H9 (cell line): ENCODE measurements at regions not wholly inside any gene's neighbourhood (a gene's known extent, or its start where the extent isn't known, plus 50 kb on each side); places are given as distances from the start of the nearest gene placed in this dataset.

Source experiments
- DNase-seq: peaks from one replicate; pipeline ENCODE4 v3.0.0-alpha.2; 2017
- H2AFZ ChIP-seq: one replicate; pipeline ENCODE4 v1.6.1; 2013; ENCODE audit warnings: mild to moderate bottlenecking, low read length, control low read depth, moderate library complexity
- H2AK5ac ChIP-seq: 2 replicates; pipeline ENCODE4 v1.6.1; 2013; ENCODE audit warnings: low read length, control low read depth, mixed read lengths; ENCODE audit not compliant: insufficient read length
- H2BK120ac ChIP-seq: one replicate; pipeline ENCODE4 v1.6.1; 2013; ENCODE audit warnings: low read depth, mild to moderate bottlenecking, low read length, control low read depth, inconsistent platforms; ENCODE audit not compliant: poor library complexity, severe bottlenecking
- H2BK12ac ChIP-seq: 2 replicates; pipeline ENCODE4 v1.6.1; 2013; ENCODE audit warnings: low read length, control low read depth, mixed read lengths, low read depth; ENCODE audit not compliant: insufficient read length
- H2BK15ac ChIP-seq: 2 replicates; pipeline ENCODE4 v1.6.1; 2013; ENCODE audit warnings: low read depth, low read length, control low read depth
- H2BK20ac ChIP-seq: one replicate; pipeline ENCODE4 v1.6.1; 2013; ENCODE audit warnings: low read depth, mild to moderate bottlenecking, low read length, control low read depth, inconsistent platforms; ENCODE audit not compliant: poor library complexity, severe bottlenecking
- H2BK5ac ChIP-seq: 2 replicates; pipeline ENCODE4 v1.6.1; 2013; ENCODE audit warnings: low read length, control low read depth, mixed read lengths; ENCODE audit not compliant: insufficient read length
- H3K14ac ChIP-seq: 2 replicates; pipeline ENCODE4 v1.6.1; 2013; ENCODE audit warnings: low read length, control low read depth; ENCODE audit not compliant: insufficient read depth
- H3K18ac ChIP-seq: 2 replicates; pipeline ENCODE4 v1.6.1; 2013; ENCODE audit warnings: low read depth, mild to moderate bottlenecking, mixed read lengths, low read length, control low read depth; ENCODE audit not compliant: insufficient read length
- H3K23ac ChIP-seq: 2 replicates; pipeline ENCODE4 v1.6.1; 2013; ENCODE audit warnings: low read length, control low read depth, mixed read lengths, low read depth; ENCODE audit not compliant: insufficient read length
- H3K23me2 ChIP-seq: 2 replicates; pipeline ENCODE4 v1.6.1; 2013; ENCODE audit warnings: low read depth, mild to moderate bottlenecking, mixed read lengths, low read length, control low read depth; ENCODE audit not compliant: insufficient read length, poor library complexity, severe bottlenecking
- H3K27ac ChIP-seq: 2 replicates; pipeline ENCODE4 v1.5.1; 2013; ENCODE audit warnings: low read length, control low read depth, mixed read lengths, low read depth; ENCODE audit not compliant: insufficient read length
- H3K27me3 ChIP-seq: 2 replicates; pipeline ENCODE4 v1.6.1; 2013; ENCODE audit warnings: low read length, control low read depth, inconsistent platforms; ENCODE audit not compliant: insufficient read depth
- H3K4ac ChIP-seq: 2 replicates; pipeline ENCODE4 v1.6.1; 2013; ENCODE audit warnings: low read depth, mild to moderate bottlenecking, control low read depth, inconsistent platforms, low read length, moderate library complexity
- H3K4me1 ChIP-seq: 2 replicates; pipeline ENCODE4 v1.6.1; 2013; ENCODE audit warnings: low read length, control low read depth, inconsistent platforms; ENCODE audit not compliant: insufficient read depth
- H3K4me2 ChIP-seq: 2 replicates; pipeline ENCODE4 v1.6.1; 2013; ENCODE audit warnings: low read length, control low read depth, mixed read lengths; ENCODE audit not compliant: insufficient read length, insufficient read depth
- H3K56ac ChIP-seq: 2 replicates; pipeline ENCODE4 v1.6.1; 2013; ENCODE audit warnings: low read depth, mild to moderate bottlenecking, mixed read lengths, low read length, control low read depth; ENCODE audit not compliant: insufficient read length
- H3K79me1 ChIP-seq: 2 replicates; pipeline ENCODE4 v1.6.1; 2013; ENCODE audit warnings: low read depth, mild to moderate bottlenecking, moderate library complexity, low read length, control low read depth, inconsistent platforms; ENCODE audit not compliant: insufficient read depth, poor library complexity, severe bottlenecking
- H3K79me2 ChIP-seq: 2 replicates; pipeline ENCODE4 v1.6.1; 2013; ENCODE audit warnings: low read length, control low read depth, inconsistent platforms; ENCODE audit not compliant: insufficient read depth
- H3K9ac ChIP-seq: 2 replicates; pipeline ENCODE4 v1.6.1; 2013; ENCODE audit warnings: low read length, control low read depth, mixed read lengths; ENCODE audit not compliant: insufficient read length; ENCODE audit errors: extremely low read depth
- H3K9me3 ChIP-seq: one replicate; pipeline ENCODE4 v1.6.1; 2013; ENCODE audit warnings: low read depth, low read length, inconsistent platforms; ENCODE audit not compliant: control insufficient read depth
- H3T11ph ChIP-seq: one replicate; pipeline ENCODE4 v1.6.1; 2013; ENCODE audit warnings: mild to moderate bottlenecking, low read length, control low read depth, inconsistent platforms
- H4K20me1 ChIP-seq: one replicate; pipeline ENCODE4 v1.6.1; 2013; ENCODE audit not compliant: control insufficient read depth, insufficient read length, insufficient read depth
- H4K5ac ChIP-seq: 2 replicates; pipeline ENCODE4 v1.6.1; 2013; ENCODE audit warnings: low read depth, mild to moderate bottlenecking, mixed read lengths, low read length, control low read depth; ENCODE audit not compliant: insufficient read length
- H4K8ac ChIP-seq: replicated peaks from 2 replicates; pipeline ENCODE4 v1.6.1; 2013; ENCODE audit warnings: low read length, control low read depth, mixed read lengths, low read depth; ENCODE audit not compliant: insufficient read length
- H4K91ac ChIP-seq: 2 replicates; pipeline ENCODE4 v1.6.1; 2013; ENCODE audit warnings: low read depth, mild to moderate bottlenecking, moderate library complexity, mixed read lengths, low read length, control low read depth; ENCODE audit not compliant: insufficient read length
- H3K27ac Mint-ChIP-seq, 3 experiments: 2 replicates in 2 of 3; 3 replicates in 1 of 3; pipeline ENCODE4 v1.8.0; 2020 to 2021; ENCODE audit warnings: mixed read lengths in 3 of 3, mild to moderate bottlenecking in 1 of 3, moderate library complexity in 1 of 3
- H3K27me3 Mint-ChIP-seq: 2 replicates; pipeline ENCODE4 v1.8.0; 2021; ENCODE audit warnings: low read depth, mild to moderate bottlenecking, moderate library complexity, mixed read lengths
- H3K36me3 Mint-ChIP-seq, 3 experiments: 2 replicates in 2 of 3; 3 replicates in 1 of 3; pipeline ENCODE4 v1.8.0; 2020 to 2021; ENCODE audit warnings: low read depth in 3 of 3, mixed read lengths in 3 of 3; ENCODE audit not compliant: insufficient read depth in 1 of 3
- H3K4me1 Mint-ChIP-seq, 2 experiments: 2 replicates each; pipeline ENCODE4 v1.8.0; 2020; ENCODE audit warnings: mixed read lengths in 2 of 2
- H3K4me3 Mint-ChIP-seq, 2 experiments: 2 replicates in 1 of 2; 3 replicates in 1 of 2; pipeline ENCODE4 v1.8.0; 2020 to 2021; ENCODE audit warnings: mild to moderate bottlenecking in 2 of 2, mixed read lengths in 2 of 2, moderate library complexity in 1 of 2
- H3K9me3 Mint-ChIP-seq, 2 experiments: 2 replicates in 1 of 2; 3 replicates in 1 of 2; pipeline ENCODE4 v1.8.0; 2020; ENCODE audit warnings: mild to moderate bottlenecking in 2 of 2, mixed read lengths in 2 of 2, moderate library complexity in 1 of 2
- WGBS: extraction: QIAGEN DNeasy Blood & Tissue Kit; methylation state at CpG from one replicate; pipeline ENCODE4 v1.1.7; 2013; ENCODE audit warnings: missing lambda C conversion rate, low lambda C conversion rate, mixed read lengths; ENCODE audit not compliant: insufficient read length; ENCODE audit errors: extremely low coverage; 5-methylcytosine and 5-hydroxymethylcytosine counted together
- TF ChIP-seq, protein P1 (sequence below): fragments of 200-600 bp; sonication (generic); conservative IDR thresholded peaks from 3 replicates; pipeline ENCODE4 v1.8.0; 2021; ENCODE audit warnings: antibody characterized with exemption, mild to moderate bottlenecking

DNA sequence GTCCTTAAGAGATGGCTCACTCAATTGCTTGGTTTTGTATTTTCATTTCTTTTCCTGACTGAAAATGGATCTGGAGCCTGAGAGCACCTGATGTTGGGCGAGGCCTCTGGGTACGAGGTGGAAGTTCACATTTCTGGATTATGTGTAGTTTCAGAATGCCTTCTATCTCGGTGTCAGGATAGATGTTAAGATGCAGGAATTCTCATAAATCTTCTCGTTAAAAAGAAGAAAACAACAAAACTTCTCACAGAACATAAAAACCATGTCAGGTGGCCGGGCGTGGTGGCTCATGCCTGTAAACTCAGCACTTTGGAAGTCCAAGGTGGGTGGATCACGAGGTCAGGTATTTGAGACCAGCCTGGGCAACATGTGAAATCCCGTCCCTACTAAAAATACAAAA is 101.8 kb downstream of the RHOU start:
- Histone ChIP-seq H2BK15ac (no peak overlapping the region), H3K4ac (no peak overlapping the region), H3K4me2 (no peak overlapping the region), H3K79me1 (no peaks in the 10 kb centered on the region), H2BK12ac (no peak overlapping the region), H3K14ac (no peak overlapping the region), H4K8ac (no peak overlapping the region), H3K27me3 (no peaks in the 10 kb centered on the region), H2BK20ac (no peak overlapping the region), H2BK5ac (no peak overlapping the region), H3K23me2 (no peaks in the 10 kb centered on the region), H3T11ph (no peak overlapping the region), H4K5ac (no peak overlapping the region), H3K9ac (no peak overlapping the region), H3K27ac (no peak overlapping the region), H3K18ac (no peak overlapping the region), H3K4me1 (no peaks in the 10 kb centered on the region), H3K9me3 (no peaks in the 10 kb centered on the region), H4K91ac (no peak overlapping the region), H3K79me2 (no peaks in the 10 kb centered on the region), H3K23ac (no peak overlapping the region), H4K20me1 (no peaks in the 10 kb centered on the region), H2AK5ac (no peak overlapping the region), H2BK120ac (no peak overlapping the region), H3K56ac (no peak overlapping the region), H2AFZ (no peak overlapping the region)
- Mint-ChIP-seq H3K9me3 (peaks cover 0 to 4% of the 10 kb centered on the region in 2 experiments; a peak in 3 of 5 replicates), H3K4me3 (no peak overlapping the region), H3K27me3 (peaks cover 4% of the 10 kb centered on the region; the same call in 1 of the 2 replicates), H3K36me3 (no peaks in the 10 kb centered on the region), H3K4me1 (peaks cover 7 to 9% of the 10 kb centered on the region in 2 experiments; a peak in 2 of 4 replicates), H3K27ac (no peak overlapping the region)
- TF ChIP-seq, protein P1, sequence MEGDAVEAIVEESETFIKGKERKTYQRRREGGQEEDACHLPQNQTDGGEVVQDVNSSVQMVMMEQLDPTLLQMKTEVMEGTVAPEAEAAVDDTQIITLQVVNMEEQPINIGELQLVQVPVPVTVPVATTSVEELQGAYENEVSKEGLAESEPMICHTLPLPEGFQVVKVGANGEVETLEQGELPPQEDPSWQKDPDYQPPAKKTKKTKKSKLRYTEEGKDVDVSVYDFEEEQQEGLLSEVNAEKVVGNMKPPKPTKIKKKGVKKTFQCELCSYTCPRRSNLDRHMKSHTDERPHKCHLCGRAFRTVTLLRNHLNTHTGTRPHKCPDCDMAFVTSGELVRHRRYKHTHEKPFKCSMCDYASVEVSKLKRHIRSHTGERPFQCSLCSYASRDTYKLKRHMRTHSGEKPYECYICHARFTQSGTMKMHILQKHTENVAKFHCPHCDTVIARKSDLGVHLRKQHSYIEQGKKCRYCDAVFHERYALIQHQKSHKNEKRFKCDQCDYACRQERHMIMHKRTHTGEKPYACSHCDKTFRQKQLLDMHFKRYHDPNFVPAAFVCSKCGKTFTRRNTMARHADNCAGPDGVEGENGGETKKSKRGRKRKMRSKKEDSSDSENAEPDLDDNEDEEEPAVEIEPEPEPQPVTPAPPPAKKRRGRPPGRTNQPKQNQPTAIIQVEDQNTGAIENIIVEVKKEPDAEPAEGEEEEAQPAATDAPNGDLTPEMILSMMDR, result no peak
- no peak for DNase-seq
- WGBS, result no CpG with 5 or more reads among the region's 8 CpGs
